Activated CD8-positive, alpha-beta memory T cell treated with anti-CD3 and anti-CD28 coated beads for 48 hours (primary cell): ENCODE measurements at regions not wholly inside any gene's neighbourhood (a gene's known extent, or its start where the extent isn't known, plus 50 kb on each side); places are given as distances from the start of the nearest gene placed in this dataset.
"Not testable (repeated sequence)": the region's sequence is repeated elsewhere in the genome, so short reads cannot be mapped to it uniquely, and the experiment has no call there.

Experiments used
- DNase-seq, 3 experiments: peaks; one replicate each; pipeline ENCODE4 v3.0.0-alpha.2; 2020; ENCODE audit warnings: low read depth in 2 of 3, low spot score in 2 of 3

DNA sequence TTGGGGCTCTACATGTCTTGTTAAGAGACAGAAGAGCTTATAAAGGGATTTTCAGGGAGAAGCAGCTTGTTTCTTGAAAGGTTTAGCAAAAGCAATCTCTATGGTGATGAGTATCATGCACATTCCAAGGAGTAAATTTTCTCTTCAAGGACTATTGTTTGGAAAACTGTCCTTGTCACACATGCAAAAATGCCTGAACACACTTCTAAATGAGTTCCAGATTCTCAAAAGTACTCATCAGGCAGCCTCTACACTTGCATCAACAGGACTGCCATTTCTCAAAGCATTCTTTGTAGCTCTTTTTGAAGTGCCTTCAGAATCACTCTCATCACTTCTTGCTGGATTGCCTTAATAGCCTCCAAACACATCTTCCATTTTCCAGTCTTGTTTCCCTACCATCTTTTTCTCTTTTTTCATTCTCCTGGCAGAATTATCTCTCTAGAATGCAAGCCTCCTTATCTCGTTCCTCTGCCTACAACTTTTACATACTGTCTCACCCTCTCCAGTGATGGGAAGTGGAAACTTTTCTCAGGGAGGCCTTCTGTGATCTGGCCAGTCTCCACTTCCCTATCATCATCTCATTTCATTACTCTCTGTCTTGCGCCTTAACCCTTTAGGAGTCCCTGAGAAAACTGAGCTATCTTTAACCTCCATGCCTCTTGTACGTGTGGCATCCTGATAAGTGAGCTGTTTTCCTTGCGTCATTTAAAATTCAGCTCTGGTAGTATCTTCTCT, 631.5 kb upstream of the TLE4 start:
- no peak for DNase-seq

DNA sequence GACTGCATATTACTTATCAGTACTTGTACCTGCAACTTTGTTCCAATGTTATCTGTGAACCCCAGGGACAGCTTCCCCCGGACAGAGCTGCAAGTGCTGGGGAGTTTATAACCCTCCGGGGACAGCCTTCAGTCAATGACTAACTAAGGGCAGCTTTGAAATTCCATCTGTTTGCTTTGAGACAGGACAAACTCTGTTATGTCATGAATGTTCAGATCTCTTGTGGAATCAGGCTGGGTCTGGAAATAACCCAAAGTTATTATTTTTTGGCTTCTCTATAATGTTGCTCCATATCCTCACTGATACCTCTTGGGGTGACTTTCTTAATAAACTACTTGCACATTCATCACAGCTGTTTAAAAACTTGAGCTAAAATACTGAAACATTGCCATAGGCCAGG, 617.5 kb upstream of the TLE4 start:
- no peak for DNase-seq

DNA sequence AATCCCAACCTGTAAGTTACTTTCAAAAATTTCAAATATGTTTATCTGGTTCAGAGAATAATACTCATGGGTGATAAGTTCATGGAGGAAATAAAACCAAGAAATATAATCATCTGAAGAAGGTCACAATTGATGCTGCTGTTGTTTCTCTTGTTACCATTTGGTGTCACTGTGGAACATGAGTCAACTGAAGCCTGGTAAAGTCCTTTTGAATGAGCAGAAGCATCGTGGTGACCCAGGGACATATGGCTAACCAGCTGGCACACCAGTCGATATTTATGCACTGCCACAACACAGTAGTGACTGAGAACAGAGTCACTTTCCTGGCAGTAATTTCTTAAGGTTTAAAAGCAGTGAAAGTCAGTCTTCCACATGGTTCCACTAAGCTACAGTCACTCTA, 612.9 kb upstream of the TLE4 start:
- no peak for DNase-seq

DNA sequence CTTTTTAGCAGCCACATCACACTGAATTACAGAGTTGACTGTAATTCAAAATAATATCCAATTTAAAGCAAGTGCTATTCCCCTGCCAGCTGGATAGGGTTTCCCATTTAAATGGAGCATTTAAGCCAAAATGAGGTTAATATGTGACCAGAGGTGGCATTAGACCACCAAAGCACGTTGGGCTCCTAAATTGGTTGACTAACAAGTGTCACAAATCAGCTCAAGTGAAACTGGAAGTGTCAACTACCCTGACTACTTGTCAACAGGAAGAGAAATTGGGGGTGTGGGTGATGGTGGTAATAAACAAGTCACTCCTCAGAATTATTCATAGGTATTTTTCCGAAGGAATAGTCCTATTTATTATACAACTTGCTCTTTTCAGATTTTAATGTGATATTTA, 609.6 kb upstream of the TLE4 start:
- DNase-seq = no peak

- DNase-seq = no peak
Measured at GRCh38 chr9:78963911-78964310, 607.9 kb upstream of the TLE4 start.

- DNase-seq = no peak
Measured at GRCh38 chr9:78967596-78968217, 604.1 kb upstream of the TLE4 start.

DNA sequence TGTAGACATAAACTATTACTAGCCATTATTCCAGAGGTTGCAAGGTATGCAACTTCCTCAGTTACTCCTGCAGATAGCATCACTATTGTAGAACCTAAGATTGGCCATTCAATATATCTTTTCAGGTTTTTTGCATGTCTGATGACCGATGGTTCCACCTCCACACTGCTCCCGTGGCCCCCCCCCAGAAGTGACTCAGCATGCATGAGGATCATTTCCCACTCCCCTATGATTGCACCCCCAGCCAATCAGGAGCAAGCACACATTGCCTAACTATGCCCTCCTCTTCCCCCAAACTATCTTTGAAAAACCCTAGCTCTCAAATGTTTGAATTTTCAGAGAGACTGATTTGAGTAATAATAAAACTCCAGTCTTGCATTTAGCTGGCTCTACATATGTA, 601.4 kb upstream of the TLE4 start:
- DNase-seq = no peak

- DNase-seq = no peak
Measured at GRCh38 chr9:78971540-78971939, 600.2 kb upstream of the TLE4 start.

- DNase-seq = no peak
Measured at GRCh38 chr9:78972303-78972999, 599.3 kb upstream of the TLE4 start.

- no peak for DNase-seq
Measured at GRCh38 chr9:78973907-78974306, 597.9 kb upstream of the TLE4 start.

DNA sequence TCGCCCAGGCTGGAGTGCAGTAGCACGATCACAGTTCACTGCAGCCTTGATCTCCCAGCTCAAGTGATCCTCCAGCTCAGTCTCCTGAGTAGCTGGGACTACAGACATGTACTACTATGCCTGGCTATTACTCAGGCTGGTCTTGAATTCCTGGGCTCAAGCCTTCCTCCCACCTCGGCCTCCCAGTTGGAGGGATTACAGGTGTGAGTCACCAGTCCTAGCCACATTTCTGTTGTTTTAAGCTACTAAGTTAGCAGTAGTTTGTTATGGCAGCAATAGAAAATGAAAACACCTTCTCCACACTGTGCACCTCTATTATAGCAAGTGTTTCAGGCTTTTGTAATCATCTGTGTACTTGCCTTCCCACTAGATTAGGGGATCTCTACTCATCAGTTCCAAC, 588.9 kb upstream of the TLE4 start:
- no peak for DNase-seq

GRCh38 chr9:78985084-78985738, 586.6 kb upstream of the TLE4 start:
- no peak for DNase-seq

DNA sequence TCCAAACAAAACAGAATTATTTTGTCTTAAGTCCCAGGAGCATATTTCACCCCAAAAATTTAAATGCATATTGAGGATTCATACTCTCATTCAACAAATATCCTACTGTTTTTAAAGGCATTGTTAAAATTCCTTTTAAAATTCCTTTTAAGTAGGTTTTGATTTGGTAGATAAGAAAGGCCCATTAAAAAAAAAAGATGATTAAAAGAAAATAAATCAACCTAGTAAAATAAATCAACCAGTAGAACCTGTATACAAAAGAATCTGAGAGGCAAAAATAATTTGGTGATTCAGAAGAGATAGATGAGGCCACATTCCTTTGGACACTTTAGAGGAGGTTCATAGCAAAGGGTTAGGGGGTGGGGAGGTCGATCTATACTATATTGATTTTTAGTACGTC, 585.3 kb upstream of the TLE4 start:
- DNase-seq = no peak

DNA sequence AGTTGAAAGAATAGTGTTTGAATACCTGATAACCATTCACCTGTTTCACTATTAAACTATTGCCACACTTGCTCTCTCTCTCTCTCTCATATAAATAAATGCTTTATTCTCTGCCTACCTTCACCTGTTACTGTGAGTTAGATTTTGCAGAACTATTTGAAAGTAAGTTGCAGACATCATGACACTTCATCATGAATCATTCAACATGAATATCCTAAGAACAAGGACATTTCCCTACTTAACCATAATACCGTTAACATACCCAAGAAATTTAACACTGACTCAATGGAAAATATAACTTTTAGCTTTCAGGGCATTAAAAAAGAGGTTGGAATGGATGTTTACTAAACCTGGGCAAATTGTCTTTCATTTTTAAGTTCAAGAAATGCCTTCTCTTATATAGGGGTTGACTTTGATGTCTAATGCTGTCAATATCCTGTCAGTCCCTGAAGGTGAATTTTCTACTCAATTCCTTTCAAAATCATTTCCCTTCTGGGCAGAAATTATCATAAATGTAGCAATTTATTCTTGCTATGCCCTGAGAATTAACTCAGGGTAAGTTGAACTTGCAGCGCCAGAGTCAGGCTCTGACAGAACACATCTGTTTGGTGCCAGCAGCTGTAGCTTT, 582.6 kb upstream of the TLE4 start:
- DNase-seq = no peak

DNA sequence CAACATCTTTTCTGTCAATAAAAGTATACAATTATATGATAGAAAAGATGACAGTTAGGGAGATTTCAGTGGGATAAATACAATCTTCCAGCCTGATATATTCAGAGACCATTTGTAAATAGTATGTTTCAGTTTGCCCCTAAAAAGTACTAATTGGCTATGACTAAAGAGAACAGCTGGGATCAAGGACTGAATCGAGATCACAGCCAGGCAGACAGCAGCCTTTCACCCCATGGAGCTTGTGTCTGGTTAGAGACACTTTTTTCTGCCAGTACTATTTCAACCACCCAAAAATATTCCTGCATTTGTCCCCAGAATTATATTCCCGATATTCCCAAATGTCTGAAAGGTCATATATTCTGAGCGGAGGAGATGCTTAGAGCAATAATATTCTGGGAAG, 577.3 kb upstream of the TLE4 start:
- DNase-seq = no peak

- not testable (repeated sequence) for DNase-seq
Measured at GRCh38 chr9:78994974-78995373, 576.8 kb upstream of the TLE4 start.

DNA sequence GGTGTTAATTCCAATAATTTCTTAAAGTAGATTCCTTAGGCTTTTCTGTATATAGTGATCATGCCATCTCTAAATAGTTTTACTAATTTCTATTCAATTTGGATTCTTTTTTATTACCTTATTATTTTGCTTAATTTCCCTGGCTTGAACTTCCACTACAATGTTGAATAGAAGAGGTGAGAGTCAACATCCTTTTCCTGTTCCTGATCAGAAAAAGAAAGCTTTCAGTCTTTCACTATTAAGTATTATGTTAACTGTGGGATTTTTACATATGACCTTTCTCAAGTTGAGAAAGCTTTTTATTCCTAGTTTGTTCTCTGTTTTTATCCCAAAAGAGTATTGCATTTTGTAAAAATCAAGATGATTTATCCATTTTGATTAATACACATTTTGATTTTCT, 574.5 kb upstream of the TLE4 start:
- DNase-seq = no peak

DNA sequence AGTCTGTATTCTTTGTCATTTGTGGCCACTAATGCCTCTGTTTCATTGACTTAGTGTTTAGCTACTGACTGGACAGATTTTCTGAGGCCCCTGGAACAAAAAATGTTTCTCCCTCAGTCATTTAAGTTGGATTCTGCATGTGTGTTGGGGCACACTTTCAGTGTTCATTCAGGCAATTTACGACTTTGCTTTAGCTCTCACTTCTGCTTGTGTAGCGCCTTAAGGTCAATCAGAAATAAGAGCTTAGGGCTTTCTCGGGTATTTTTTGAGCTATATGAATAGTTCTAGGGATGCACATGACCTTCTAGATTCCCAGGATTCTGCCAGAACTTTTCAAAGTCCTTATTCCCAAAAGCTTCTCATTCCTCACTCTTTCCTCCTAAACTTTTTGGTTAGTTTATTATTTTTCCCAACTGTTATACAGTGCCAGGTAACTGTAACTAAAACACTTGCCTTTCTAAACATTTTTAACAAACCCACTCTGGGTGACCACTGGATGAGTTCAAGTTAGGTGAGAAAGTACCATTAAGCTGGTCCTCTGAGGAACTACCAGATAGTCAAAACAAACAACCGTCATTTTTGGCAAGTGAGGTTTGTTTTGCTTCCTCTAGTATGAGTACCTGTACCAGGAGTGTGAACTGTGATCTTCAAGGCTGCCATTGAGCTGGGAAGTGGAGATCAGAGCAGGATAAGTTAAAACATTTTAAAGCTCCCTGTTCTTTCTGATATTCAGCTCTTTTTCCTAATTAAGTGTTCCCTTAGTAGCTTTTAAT, 571.3 kb upstream of the TLE4 start:
- DNase-seq = no peak

DNA sequence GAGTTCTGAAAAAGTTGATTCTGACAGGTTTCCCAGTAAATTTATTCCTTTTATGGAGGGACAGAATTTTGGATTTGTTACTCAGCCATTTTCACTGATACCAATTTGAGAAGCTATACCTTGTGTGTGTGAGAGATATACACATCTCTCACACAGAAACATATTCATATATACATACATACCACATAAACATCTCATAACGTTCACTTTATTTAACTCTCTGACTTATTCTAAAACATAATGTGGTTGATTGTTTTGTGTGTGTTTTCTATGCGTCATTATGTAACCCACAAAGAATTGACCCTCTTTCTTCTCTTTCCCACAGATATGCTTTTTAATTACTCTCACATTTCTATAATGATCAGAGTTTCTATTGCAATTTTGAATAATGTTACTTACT, 570.8 kb upstream of the TLE4 start:
- DNase-seq = no peak

DNA sequence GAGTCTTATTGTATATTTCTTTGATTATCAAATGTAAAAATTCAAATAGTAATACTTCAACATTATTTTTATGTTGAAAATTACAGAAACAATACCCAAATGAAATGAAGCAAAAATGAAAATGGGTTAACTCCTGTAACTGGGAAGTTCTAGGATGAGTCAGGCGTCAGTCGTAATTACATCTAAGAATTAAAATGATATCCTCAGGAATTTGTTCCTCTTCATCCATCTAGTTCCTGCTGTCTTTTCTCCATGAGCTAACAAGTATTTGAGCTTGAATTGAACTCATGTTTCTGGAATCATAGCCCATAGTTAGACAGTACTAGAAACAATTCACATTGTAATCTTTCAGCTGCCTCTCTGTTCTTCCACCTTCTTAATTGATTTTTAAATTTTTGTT, 568.3 kb upstream of the TLE4 start:
- no peak for DNase-seq

DNA sequence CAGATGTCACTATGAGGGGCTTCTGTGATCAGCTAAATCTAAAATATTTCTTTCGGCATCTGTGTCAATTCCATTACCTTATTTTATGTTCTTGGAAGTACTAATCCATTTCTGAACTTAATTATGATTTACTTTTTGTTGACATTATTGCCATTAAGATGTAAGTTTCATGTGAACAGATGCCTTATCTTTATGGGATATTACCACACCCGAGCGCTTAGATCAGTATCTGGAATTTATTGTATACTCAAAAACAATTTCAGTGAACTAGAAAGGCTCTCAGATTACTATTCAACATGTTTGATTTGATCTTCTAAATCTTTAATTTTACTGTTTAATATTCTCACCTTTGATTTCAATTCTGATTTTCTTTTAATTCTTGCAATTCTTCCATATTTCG, 567.7 kb upstream of the TLE4 start:
- DNase-seq = no peak
